GM12891 (cell line): ENCODE measurements at regions not wholly inside any gene's neighbourhood (a gene's known extent, or its start where the extent isn't known, plus 50 kb on each side); places are given as distances from the start of the nearest gene placed in this dataset.

ENCODE experiments used
- PAX5 ChIP-seq: IDR thresholded peaks from 2 replicates; pipeline ENCODE4 v1.6.1; 2011; ENCODE audit warnings: low read length, moderate library complexity, mild to moderate bottlenecking; ENCODE audit not compliant: insufficient read depth, severe bottlenecking
- POLR2A ChIP-seq: IDR thresholded peaks from 2 replicates; pipeline ENCODE4 v1.6.1; 2011; ENCODE audit warnings: low read depth, low read length, control low read depth
- POLR2AphosphoS5 ChIP-seq: IDR thresholded peaks from 2 replicates; pipeline ENCODE4 v1.6.1; 2011; ENCODE audit warnings: low read depth, low read length, control low read depth
- POU2F2 ChIP-seq: IDR thresholded peaks from 2 replicates; pipeline ENCODE4 v1.6.1; 2011; ENCODE audit warnings: low read depth, mild to moderate bottlenecking, control low read depth, low read length, moderate library complexity
- SPI1 ChIP-seq: IDR thresholded peaks from 2 replicates; pipeline ENCODE4 v1.6.1; 2011; ENCODE audit warnings: low read depth, low read length, control low read depth
- TAF1 ChIP-seq: IDR thresholded peaks from 2 replicates; pipeline ENCODE4 v1.6.1; 2011; ENCODE audit warnings: low read depth, low read length, control low read depth

DNA sequence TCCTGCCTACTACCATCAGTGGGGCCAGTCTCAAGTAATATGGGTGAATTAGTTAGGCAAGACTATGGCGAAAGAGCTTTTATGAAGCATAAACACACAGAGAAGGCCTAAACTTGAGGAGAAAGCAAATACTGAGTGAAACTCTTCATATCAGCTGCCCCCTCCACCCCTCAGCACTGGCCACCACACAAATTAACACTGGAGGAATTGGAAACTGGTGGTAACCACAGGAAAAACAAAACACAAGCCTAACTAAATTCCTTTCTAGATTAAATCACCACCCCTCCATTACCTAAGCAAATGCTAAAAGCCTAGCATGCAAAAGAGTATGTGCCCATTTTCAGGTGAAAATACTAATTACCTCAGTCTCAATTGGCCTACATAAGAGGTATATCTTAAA is 774.7 kb upstream of the NECTIN3 start:
- TF ChIP-seq POLR2AphosphoS5 (no peak), POLR2A (no peak), TAF1 (no peak), PAX5 (no peak), SPI1 (no peak), POU2F2 (no peak)
